ENCODE measurements at regions not wholly inside any gene's neighbourhood (a gene's known extent, or its start where the extent isn't known, plus 50 kb on each side); places are given as distances from the start of the nearest gene placed in this dataset.

GRCh38 chr17:419073-419735, 66.6 kb upstream of the RPH3AL start (continued):
- TF ChIP-seq RFXAP (CRISPR knock-in tag; IDR thresholded peaks at IDR 0.05; ENCODE audit: borderline replicate concordance) (no peak), MYC (CRISPR knock-in tag; IDR thresholded peaks at IDR 0.05; ENCODE audit: borderline replicate concordance) (no peak), MBNL3 (CRISPR knock-in tag; conservative IDR thresholded peaks at IDR 0.05) (no peak), GATAD1 (CRISPR knock-in tag; IDR thresholded peaks at IDR 0.05) (no peak), SOX5 (CRISPR knock-in tag; IDR thresholded peaks at IDR 0.05; ENCODE audit: borderline replicate concordance) (peak; percentile 64; the same call in 1 of the 2 replicates), ZNF784 (CRISPR knock-in tag; IDR thresholded peaks at IDR 0.05; ENCODE audit: borderline replicate concordance) (no peak), ZNF367 (CRISPR knock-in tag; IDR thresholded peaks at IDR 0.05; ENCODE audit: borderline replicate concordance) (no peak), FIP1L1 (IDR thresholded peaks at IDR 0.05; ENCODE audit: borderline replicate concordance, insufficient read depth, low read depth, low read length) (no peak), ATRX (CRISPR knock-in tag; IDR thresholded peaks at IDR 0.05; ENCODE audit: borderline replicate concordance) (no peak), ZNF446 (CRISPR knock-in tag; IDR thresholded peaks at IDR 0.05) (no peak), BRF2 (CRISPR knock-in tag; IDR thresholded peaks at IDR 0.05) (no peak), AKAP8 (CRISPR knock-in tag; IDR thresholded peaks at IDR 0.05) (no peak), ZNF251 (CRISPR knock-in tag; IDR thresholded peaks at IDR 0.05) (no peak), AHDC1 (CRISPR knock-in tag; IDR thresholded peaks at IDR 0.05; ENCODE audit: borderline replicate concordance) (no peak), ZMYM3 (CRISPR knock-in tag; IDR thresholded peaks at IDR 0.05) (no peak), ZMAT3 (CRISPR knock-in tag; conservative IDR thresholded peaks at IDR 0.05) (no peak), ZNF839 (CRISPR knock-in tag; IDR thresholded peaks at IDR 0.05; ENCODE audit: borderline replicate concordance) (no peak), SRY (CRISPR knock-in tag; IDR thresholded peaks at IDR 0.05) (no peak), ZNF563 (CRISPR knock-in tag; IDR thresholded peaks at IDR 0.05) (no peak), PHB2 (IDR thresholded peaks at IDR 0.05; ENCODE audit: partially characterized antibody) (no peak), ZNF335 (CRISPR knock-in tag; IDR thresholded peaks at IDR 0.05) (no peak), ZNF678 (CRISPR knock-in tag; IDR thresholded peaks at IDR 0.05) (no peak), ZSCAN29 (CRISPR knock-in tag; conservative IDR thresholded peaks at IDR 0.05) (no peak), HHEX (CRISPR knock-in tag; IDR thresholded peaks at IDR 0.05) (no peak; the same call in 1 of the 2 replicates)
- TF ChIP-seq, protein P1, sequence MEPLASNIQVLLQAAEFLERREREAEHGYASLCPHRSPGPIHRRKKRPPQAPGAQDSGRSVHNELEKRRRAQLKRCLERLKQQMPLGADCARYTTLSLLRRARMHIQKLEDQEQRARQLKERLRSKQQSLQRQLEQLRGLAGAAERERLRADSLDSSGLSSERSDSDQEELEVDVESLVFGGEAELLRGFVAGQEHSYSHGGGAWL (CRISPR knock-in tag; IDR thresholded peaks at IDR 0.05): no peak

Measured in HepG2 (cell line).